ENCODE measurements at regions not wholly inside any gene's neighbourhood (a gene's known extent, or its start where the extent isn't known, plus 50 kb on each side); places are given as distances from the start of the nearest gene placed in this dataset.

- TF ChIP-seq POLR2A (IDR thresholded peaks at IDR 0.05), result no peak
- no peak for TF ChIP-seq CTCF (IDR thresholded peaks at IDR 0.05)
Measured at GRCh38 chr18:64806691-64807090, 657.8 kb upstream of the LINC00305 start.

Measured in Peyer's patch (tissue), 4 donors.